ENCODE measurements at regions not wholly inside any gene's neighbourhood (a gene's known extent, or its start where the extent isn't known, plus 50 kb on each side); places are given as distances from the start of the nearest gene placed in this dataset.

DNA sequence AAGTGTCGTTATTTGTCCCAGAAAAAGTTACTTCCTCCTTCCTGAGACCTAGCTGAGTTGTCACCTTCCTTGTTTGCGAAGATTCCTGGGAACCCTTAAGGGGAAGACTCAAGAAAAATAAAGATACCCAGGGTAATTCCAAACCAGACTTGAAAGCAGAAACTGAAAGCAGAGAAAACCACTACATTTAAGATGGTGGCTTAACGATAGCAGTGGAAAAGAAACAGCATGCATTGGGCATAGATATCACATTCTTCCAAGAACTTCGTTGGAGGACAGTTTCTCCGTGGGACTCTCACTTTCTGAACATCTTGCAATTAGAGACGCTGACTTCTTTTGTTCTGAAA is 89.1 kb downstream of the FAM76B start:
- ChIA-PET POLR2A (no interaction called here), CTCF (interaction anchor here (1.2 kb wide), 1 partner anchor 546 kb away, joined by 3 read pairs; no protein-coding TSS in a partner anchor)
- H2AFZ ChIP-seq (ENCODE audit: low read depth) = no peak overlapping the region
- no peaks in the 10 kb centered on the region for H3K36me3 ChIP-seq (replicated peaks in 1 of 2; ENCODE audit: control insufficient read depth in 1 of 2, insufficient read depth in 2 of 2, low read length in 1 of 2)
- no peaks in the 10 kb centered on the region for H3K9me3 ChIP-seq
- 72% methylated on average over 6 of the region's 6 CpGs for WGBS (ENCODE audit: low lambda C conversion rate)
- H3K4me2 ChIP-seq = no peak overlapping the region
- no peak overlapping the region for H3K4me3 ChIP-seq (ENCODE audit: low read depth in 2 of 2, low read length in 1 of 2)
- H3K79me2 ChIP-seq (ENCODE audit: insufficient read depth) = no peaks in the 10 kb centered on the region
- no peak for TF ChIP-seq CHD2 (IDR thresholded peaks at IDR 0.05; ENCODE audit: low read length, partially characterized antibody)
- TF ChIP-seq, protein P1, sequence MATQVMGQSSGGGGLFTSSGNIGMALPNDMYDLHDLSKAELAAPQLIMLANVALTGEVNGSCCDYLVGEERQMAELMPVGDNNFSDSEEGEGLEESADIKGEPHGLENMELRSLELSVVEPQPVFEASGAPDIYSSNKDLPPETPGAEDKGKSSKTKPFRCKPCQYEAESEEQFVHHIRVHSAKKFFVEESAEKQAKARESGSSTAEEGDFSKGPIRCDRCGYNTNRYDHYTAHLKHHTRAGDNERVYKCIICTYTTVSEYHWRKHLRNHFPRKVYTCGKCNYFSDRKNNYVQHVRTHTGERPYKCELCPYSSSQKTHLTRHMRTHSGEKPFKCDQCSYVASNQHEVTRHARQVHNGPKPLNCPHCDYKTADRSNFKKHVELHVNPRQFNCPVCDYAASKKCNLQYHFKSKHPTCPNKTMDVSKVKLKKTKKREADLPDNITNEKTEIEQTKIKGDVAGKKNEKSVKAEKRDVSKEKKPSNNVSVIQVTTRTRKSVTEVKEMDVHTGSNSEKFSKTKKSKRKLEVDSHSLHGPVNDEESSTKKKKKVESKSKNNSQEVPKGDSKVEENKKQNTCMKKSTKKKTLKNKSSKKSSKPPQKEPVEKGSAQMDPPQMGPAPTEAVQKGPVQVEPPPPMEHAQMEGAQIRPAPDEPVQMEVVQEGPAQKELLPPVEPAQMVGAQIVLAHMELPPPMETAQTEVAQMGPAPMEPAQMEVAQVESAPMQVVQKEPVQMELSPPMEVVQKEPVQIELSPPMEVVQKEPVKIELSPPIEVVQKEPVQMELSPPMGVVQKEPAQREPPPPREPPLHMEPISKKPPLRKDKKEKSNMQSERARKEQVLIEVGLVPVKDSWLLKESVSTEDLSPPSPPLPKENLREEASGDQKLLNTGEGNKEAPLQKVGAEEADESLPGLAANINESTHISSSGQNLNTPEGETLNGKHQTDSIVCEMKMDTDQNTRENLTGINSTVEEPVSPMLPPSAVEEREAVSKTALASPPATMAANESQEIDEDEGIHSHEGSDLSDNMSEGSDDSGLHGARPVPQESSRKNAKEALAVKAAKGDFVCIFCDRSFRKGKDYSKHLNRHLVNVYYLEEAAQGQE (IDR thresholded peaks at IDR 0.05; ENCODE audit: low read depth, low read length) = no peak
- TF ChIP-seq EP300 (IDR thresholded peaks at IDR 0.05; ENCODE audit: borderline replicate concordance in 1 of 2, low read depth in 1 of 2, low read length in 1 of 2) = no peak
- no peak for TF ChIP-seq NRF1 (IDR thresholded peaks at IDR 0.05; ENCODE audit: low read depth, low read length)
- TF ChIP-seq NFIC (IDR thresholded peaks at IDR 0.05; ENCODE audit: borderline replicate concordance) = no peak
- TF ChIP-seq, protein P2, sequence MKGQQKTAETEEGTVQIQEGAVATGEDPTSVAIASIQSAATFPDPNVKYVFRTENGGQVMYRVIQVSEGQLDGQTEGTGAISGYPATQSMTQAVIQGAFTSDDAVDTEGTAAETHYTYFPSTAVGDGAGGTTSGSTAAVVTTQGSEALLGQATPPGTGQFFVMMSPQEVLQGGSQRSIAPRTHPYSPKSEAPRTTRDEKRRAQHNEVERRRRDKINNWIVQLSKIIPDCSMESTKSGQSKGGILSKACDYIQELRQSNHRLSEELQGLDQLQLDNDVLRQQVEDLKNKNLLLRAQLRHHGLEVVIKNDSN (IDR thresholded peaks at IDR 0.05; ENCODE audit: borderline replicate concordance, low read depth) = no peak
- TF ChIP-seq SIN3A (IDR thresholded peaks at IDR 0.05; ENCODE audit: borderline replicate concordance, low read depth, low read length) = no peak
- TF ChIP-seq, protein P3, sequence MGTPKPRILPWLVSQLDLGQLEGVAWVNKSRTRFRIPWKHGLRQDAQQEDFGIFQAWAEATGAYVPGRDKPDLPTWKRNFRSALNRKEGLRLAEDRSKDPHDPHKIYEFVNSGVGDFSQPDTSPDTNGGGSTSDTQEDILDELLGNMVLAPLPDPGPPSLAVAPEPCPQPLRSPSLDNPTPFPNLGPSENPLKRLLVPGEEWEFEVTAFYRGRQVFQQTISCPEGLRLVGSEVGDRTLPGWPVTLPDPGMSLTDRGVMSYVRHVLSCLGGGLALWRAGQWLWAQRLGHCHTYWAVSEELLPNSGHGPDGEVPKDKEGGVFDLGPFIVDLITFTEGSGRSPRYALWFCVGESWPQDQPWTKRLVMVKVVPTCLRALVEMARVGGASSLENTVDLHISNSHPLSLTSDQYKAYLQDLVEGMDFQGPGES (IDR thresholded peaks at IDR 0.05; ENCODE audit: low read depth, low read length) = no peak
- TF ChIP-seq TAF1 (IDR thresholded peaks at IDR 0.05; ENCODE audit: borderline replicate concordance, low read depth, low read length) = no peak
- TF ChIP-seq EZH2phosphoT487 (IDR thresholded peaks at IDR 0.05; ENCODE audit: borderline replicate concordance, low read depth) = no peak
- DNase-seq = no peak
- H3K27me3 ChIP-seq (ENCODE audit: insufficient read depth) = no peaks in the 10 kb centered on the region
- H3K27ac ChIP-seq (ENCODE audit: low read depth in 2 of 2, low read length in 1 of 2) = no peak overlapping the region
- H3K9ac ChIP-seq = no peak overlapping the region
- H4K20me1 ChIP-seq (ENCODE audit: insufficient read depth) = no peaks in the 10 kb centered on the region
- peaks cover 0 to 7% of the 10 kb centered on the region in 2 experiments; a peak in 2 of 4 replicates for H3K4me1 ChIP-seq (ENCODE audit: control insufficient read depth in 1 of 2, insufficient read depth in 2 of 2, low read depth in 1 of 2, low read length in 1 of 2)
- no peaks in the 10 kb centered on the region for H3F3A ChIP-seq (replicated peaks; ENCODE audit: insufficient read depth)
- H3K9me2 ChIP-seq = no peaks in the 10 kb centered on the region
